ENCODE measurements at regions not wholly inside any gene's neighbourhood (a gene's known extent, or its start where the extent isn't known, plus 50 kb on each side); places are given as distances from the start of the nearest gene placed in this dataset.

GRCh38 chr19:28207244-28207643, 1005.7 kb downstream of the UQCRFS1 start:
- H3K27me3 ChIP-seq (ENCODE audit: insufficient read depth, low read depth), result no peaks in the 10 kb centered on the region
- TF ChIP-seq, protein P1, sequence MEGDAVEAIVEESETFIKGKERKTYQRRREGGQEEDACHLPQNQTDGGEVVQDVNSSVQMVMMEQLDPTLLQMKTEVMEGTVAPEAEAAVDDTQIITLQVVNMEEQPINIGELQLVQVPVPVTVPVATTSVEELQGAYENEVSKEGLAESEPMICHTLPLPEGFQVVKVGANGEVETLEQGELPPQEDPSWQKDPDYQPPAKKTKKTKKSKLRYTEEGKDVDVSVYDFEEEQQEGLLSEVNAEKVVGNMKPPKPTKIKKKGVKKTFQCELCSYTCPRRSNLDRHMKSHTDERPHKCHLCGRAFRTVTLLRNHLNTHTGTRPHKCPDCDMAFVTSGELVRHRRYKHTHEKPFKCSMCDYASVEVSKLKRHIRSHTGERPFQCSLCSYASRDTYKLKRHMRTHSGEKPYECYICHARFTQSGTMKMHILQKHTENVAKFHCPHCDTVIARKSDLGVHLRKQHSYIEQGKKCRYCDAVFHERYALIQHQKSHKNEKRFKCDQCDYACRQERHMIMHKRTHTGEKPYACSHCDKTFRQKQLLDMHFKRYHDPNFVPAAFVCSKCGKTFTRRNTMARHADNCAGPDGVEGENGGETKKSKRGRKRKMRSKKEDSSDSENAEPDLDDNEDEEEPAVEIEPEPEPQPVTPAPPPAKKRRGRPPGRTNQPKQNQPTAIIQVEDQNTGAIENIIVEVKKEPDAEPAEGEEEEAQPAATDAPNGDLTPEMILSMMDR (conservative IDR thresholded peaks at IDR 0.05), result no peak
- no peak for TF ChIP-seq EZH2 (IDR thresholded peaks at IDR 0.05; ENCODE audit: low read depth)
- BruUV-seq (replicated peaks), result no TSS peak
- H4K20me1 ChIP-seq (ENCODE audit: insufficient read depth), result no peaks in the 10 kb centered on the region
- no peak overlapping the region for H2AFZ ChIP-seq
- no peaks in the 10 kb centered on the region for H3K79me2 ChIP-seq (ENCODE audit: low read depth)
- H3F3A ChIP-seq (ENCODE audit: insufficient read depth, low read depth), result no peaks in the 10 kb centered on the region
- H3K36me3 ChIP-seq (ENCODE audit: low read depth), result no peaks in the 10 kb centered on the region
- no peaks in the 10 kb centered on the region for H3K9me2 ChIP-seq (ENCODE audit: insufficient read depth)
- no peak overlapping the region for H3K4me3 ChIP-seq
- H3K4me2 ChIP-seq, result no peak overlapping the region
- H3K4me1 ChIP-seq (replicated peaks; ENCODE audit: insufficient read depth), result no peaks in the 10 kb centered on the region
- no peak overlapping the region for H3K27ac ChIP-seq
- ChIA-PET CTCF (no interaction called here), POLR2A (ENCODE audit: unreplicated experiment) (no interaction called here)
- no peaks in the 10 kb centered on the region for H3K9me3 ChIP-seq (ENCODE audit: insufficient read depth, low read depth)
- no peak for DNase-seq
- intact Hi-C loops (cut with micrococcal nuclease; ENCODE audit: unreplicated experiment), result no loop called here

- intact Hi-C loops (cut with micrococcal nuclease; ENCODE audit: unreplicated experiment), result no loop called here
- TF ChIP-seq EZH2 (IDR thresholded peaks at IDR 0.05; ENCODE audit: low read depth), result no peak
- TF ChIP-seq, protein P1 (conservative IDR thresholded peaks at IDR 0.05), result no peak
- no peak for DNase-seq
- Histone ChIP-seq H3F3A (ENCODE audit: insufficient read depth, low read depth) (no peaks in the 10 kb centered on the region), H3K9me3 (ENCODE audit: insufficient read depth, low read depth) (no peaks in the 10 kb centered on the region), H3K79me2 (ENCODE audit: low read depth) (no peaks in the 10 kb centered on the region), H3K27me3 (ENCODE audit: insufficient read depth, low read depth) (peaks cover 37% of the 10 kb centered on the region), H3K36me3 (ENCODE audit: low read depth) (no peaks in the 10 kb centered on the region), H3K4me1 (replicated peaks; ENCODE audit: insufficient read depth) (no peaks in the 10 kb centered on the region), H4K20me1 (ENCODE audit: insufficient read depth) (no peaks in the 10 kb centered on the region), H3K4me2 (no peak overlapping the region), H3K4me3 (no peak overlapping the region), H2AFZ (no peak overlapping the region), H3K9me2 (ENCODE audit: insufficient read depth) (no peaks in the 10 kb centered on the region), H3K27ac (no peak overlapping the region)
- ChIA-PET CTCF (no interaction called here), POLR2A (ENCODE audit: unreplicated experiment) (no interaction called here)
- BruUV-seq (replicated peaks), result no TSS peak
Measured at GRCh38 chr19:28201462-28201943, 1011.4 kb downstream of the UQCRFS1 start.

DNA sequence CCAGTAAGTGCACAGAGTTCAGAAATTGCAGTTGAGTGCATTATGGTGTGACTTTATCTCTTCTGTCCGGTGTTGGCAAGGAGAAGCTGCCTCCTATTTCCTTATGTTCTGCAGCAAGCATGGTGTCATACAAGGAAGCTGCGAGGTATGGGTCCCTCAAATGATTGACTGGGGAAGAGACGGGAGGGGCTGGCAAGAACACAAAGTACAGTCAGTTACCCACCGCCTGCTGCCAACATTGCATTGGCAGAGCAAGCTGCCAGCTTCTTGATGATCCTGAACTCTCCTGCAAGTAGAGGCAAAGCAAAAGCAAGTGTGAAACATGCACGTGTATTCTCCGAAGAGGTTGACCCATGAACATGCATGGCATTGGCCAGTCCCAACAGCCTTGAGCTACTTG, 1013.6 kb downstream of the UQCRFS1 start:
- H3K4me2 ChIP-seq, result no peak overlapping the region
- no peak overlapping the region for H2AFZ ChIP-seq
- H4K20me1 ChIP-seq (ENCODE audit: insufficient read depth), result no peaks in the 10 kb centered on the region
- peaks cover 53% of the 10 kb centered on the region for H3K27me3 ChIP-seq (ENCODE audit: insufficient read depth, low read depth)
- TF ChIP-seq EZH2 (IDR thresholded peaks at IDR 0.05; ENCODE audit: low read depth), result no peak
- TF ChIP-seq, protein P1 (conservative IDR thresholded peaks at IDR 0.05), result no peak
- H3F3A ChIP-seq (ENCODE audit: insufficient read depth, low read depth), result no peaks in the 10 kb centered on the region
- ChIA-PET POLR2A (ENCODE audit: unreplicated experiment) (no interaction called here), CTCF (no interaction called here)
- H3K4me1 ChIP-seq (replicated peaks; ENCODE audit: insufficient read depth), result no peaks in the 10 kb centered on the region
- no peaks in the 10 kb centered on the region for H3K79me2 ChIP-seq (ENCODE audit: low read depth)
- H3K27ac ChIP-seq, result no peak overlapping the region
- BruUV-seq (replicated peaks), result no TSS peak
- no peak for DNase-seq
- intact Hi-C loops (cut with micrococcal nuclease; ENCODE audit: unreplicated experiment), result no loop called here
- no peaks in the 10 kb centered on the region for H3K9me3 ChIP-seq (ENCODE audit: insufficient read depth, low read depth)
- no peak overlapping the region for H3K4me3 ChIP-seq
- H3K9me2 ChIP-seq (ENCODE audit: insufficient read depth), result no peaks in the 10 kb centered on the region
- no peaks in the 10 kb centered on the region for H3K36me3 ChIP-seq (ENCODE audit: low read depth)

Measured in PC-9 (cell line).